IPS-NIHi11 (cell line): ENCODE measurements at regions not wholly inside any gene's neighbourhood (a gene's known extent, or its start where the extent isn't known, plus 50 kb on each side); places are given as distances from the start of the nearest gene placed in this dataset.
A peak's percentile ranks its signal among the peaks of the same experiment; 100 is the strongest.
"Not testable (repeated sequence)": the region's sequence is repeated elsewhere in the genome, so short reads cannot be mapped to it uniquely, and the experiment has no call there.

Experiments used
- DNase-seq: peaks from one replicate; pipeline ENCODE4 v3.0.0; 2012; ENCODE audit warnings: mixed read lengths, low spot score

- peak; percentile 25 for DNase-seq
These were observed 70.4 kb upstream of the NFE2L3 start for GRCh38 chr7:26081638-26082037.

GRCh38 chr7:26083113-26083512 is 68.9 kb upstream of the NFE2L3 start:
- DNase-seq = no peak

- DNase-seq = no peak
These were observed 67.6 kb upstream of the NFE2L3 start for GRCh38 chr7:26084418-26084817.

- DNase-seq = no peak
These were observed 66.2 kb upstream of the NFE2L3 start for GRCh38 chr7:26085771-26086170.

GRCh38 chr7:26087321-26088091 is 64.5 kb upstream of the NFE2L3 start:
- DNase-seq = no peak

- DNase-seq = not testable (repeated sequence)
These were observed 62.5 kb upstream of the NFE2L3 start for GRCh38 chr7:26089469-26089868.

- peak; percentile 68 for DNase-seq
These were observed 61.0 kb upstream of the NFE2L3 start for GRCh38 chr7:26090927-26091519.

GRCh38 chr7:26091933-26092332 is 60.1 kb upstream of the NFE2L3 start:
- DNase-seq = peak; percentile 36

- DNase-seq = no peak
These were observed 59.0 kb upstream of the NFE2L3 start for GRCh38 chr7:26093023-26093422.

- DNase-seq = no peak
These were observed 55.9 kb upstream of the NFE2L3 start for GRCh38 chr7:26096136-26096535.

GRCh38 chr7:26097837-26098668 is 53.9 kb upstream of the NFE2L3 start:
- DNase-seq = no peak

- DNase-seq = no peak
These were observed 52.8 kb upstream of the NFE2L3 start for GRCh38 chr7:26099236-26099635.

- DNase-seq = no peak
These were observed 51.3 kb upstream of the NFE2L3 start for GRCh38 chr7:26100406-26101339.

- DNase-seq = no peak
These were observed 50.4 kb upstream of the NFE2L3 start for GRCh38 chr7:26101361-26102151.

GRCh38 chr7:26102176-26102575 is 49.8 kb upstream of the NFE2L3 start:
- DNase-seq = no peak
